ENCODE measurements at regions not wholly inside any gene's neighbourhood (a gene's known extent, or its start where the extent isn't known, plus 50 kb on each side); places are given as distances from the start of the nearest gene placed in this dataset.

GRCh38 chrX:81900522-81900921, 698.6 kb downstream of the SH3BGRL start:
- no peak for TF ChIP-seq CTCF (IDR thresholded peaks at IDR 0.05)
- TF ChIP-seq, protein P1, sequence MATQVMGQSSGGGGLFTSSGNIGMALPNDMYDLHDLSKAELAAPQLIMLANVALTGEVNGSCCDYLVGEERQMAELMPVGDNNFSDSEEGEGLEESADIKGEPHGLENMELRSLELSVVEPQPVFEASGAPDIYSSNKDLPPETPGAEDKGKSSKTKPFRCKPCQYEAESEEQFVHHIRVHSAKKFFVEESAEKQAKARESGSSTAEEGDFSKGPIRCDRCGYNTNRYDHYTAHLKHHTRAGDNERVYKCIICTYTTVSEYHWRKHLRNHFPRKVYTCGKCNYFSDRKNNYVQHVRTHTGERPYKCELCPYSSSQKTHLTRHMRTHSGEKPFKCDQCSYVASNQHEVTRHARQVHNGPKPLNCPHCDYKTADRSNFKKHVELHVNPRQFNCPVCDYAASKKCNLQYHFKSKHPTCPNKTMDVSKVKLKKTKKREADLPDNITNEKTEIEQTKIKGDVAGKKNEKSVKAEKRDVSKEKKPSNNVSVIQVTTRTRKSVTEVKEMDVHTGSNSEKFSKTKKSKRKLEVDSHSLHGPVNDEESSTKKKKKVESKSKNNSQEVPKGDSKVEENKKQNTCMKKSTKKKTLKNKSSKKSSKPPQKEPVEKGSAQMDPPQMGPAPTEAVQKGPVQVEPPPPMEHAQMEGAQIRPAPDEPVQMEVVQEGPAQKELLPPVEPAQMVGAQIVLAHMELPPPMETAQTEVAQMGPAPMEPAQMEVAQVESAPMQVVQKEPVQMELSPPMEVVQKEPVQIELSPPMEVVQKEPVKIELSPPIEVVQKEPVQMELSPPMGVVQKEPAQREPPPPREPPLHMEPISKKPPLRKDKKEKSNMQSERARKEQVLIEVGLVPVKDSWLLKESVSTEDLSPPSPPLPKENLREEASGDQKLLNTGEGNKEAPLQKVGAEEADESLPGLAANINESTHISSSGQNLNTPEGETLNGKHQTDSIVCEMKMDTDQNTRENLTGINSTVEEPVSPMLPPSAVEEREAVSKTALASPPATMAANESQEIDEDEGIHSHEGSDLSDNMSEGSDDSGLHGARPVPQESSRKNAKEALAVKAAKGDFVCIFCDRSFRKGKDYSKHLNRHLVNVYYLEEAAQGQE (IDR thresholded peaks at IDR 0.05; ENCODE audit: low read depth, low read length), result no peak
- TF ChIP-seq SIN3A (IDR thresholded peaks at IDR 0.05; ENCODE audit: borderline replicate concordance, low read depth, low read length), result no peak
- no peak for TF ChIP-seq TAF1 (IDR thresholded peaks at IDR 0.05; ENCODE audit: borderline replicate concordance, low read depth, low read length)
- no peak for TF ChIP-seq POLR2AphosphoS5 (IDR thresholded peaks at IDR 0.05; ENCODE audit: low read depth, low read length)
- TF ChIP-seq GATA2 (CRISPR knock-in tag; IDR thresholded peaks at IDR 0.05), result no peak
- TF ChIP-seq TCF12 (IDR thresholded peaks at IDR 0.05), result no peak
- TF ChIP-seq NRF1 (IDR thresholded peaks at IDR 0.05; ENCODE audit: low read depth, low read length), result no peak
- no peak for TF ChIP-seq RAD21 (IDR thresholded peaks at IDR 0.05; ENCODE audit: low read length)
- no peak for TF ChIP-seq EP300 (IDR thresholded peaks at IDR 0.05; ENCODE audit: borderline replicate concordance in 1 of 2, low read depth in 1 of 2, low read length in 1 of 2)
- TF ChIP-seq YY1 (IDR thresholded peaks at IDR 0.05; ENCODE audit: low read depth), result no peak
- no peak for TF ChIP-seq ZBTB33 (IDR thresholded peaks at IDR 0.05; ENCODE audit: borderline replicate concordance, low read depth)
- no peak for TF ChIP-seq RFX5 (IDR thresholded peaks at IDR 0.05; ENCODE audit: low read length)

Measured in SK-N-SH (cell line).